Activated naive CD4-positive, alpha-beta T cell treated with anti-CD3 and anti-CD28 coated beads, Interleukin-2, amount 50 U/mL, for 24 hours (primary cell): ENCODE measurements at regions not wholly inside any gene's neighbourhood (a gene's known extent, or its start where the extent isn't known, plus 50 kb on each side); places are given as distances from the start of the nearest gene placed in this dataset.

Experiments used
- H3K27ac Mint-ChIP-seq: one replicate; pipeline ENCODE4 v1.8.0; 2021; ENCODE audit warnings: mild to moderate bottlenecking, mixed read lengths
- H3K27me3 Mint-ChIP-seq: one replicate; pipeline ENCODE4 v1.8.0; 2021; ENCODE audit warnings: mixed read lengths
- H3K36me3 Mint-ChIP-seq: one replicate; pipeline ENCODE4 v1.8.0; 2021; ENCODE audit warnings: mixed read lengths
- H3K4me1 Mint-ChIP-seq: one replicate; pipeline ENCODE4 v1.8.0; 2021; ENCODE audit warnings: mixed read lengths
- H3K4me3 Mint-ChIP-seq: one replicate; pipeline ENCODE4 v1.8.0; 2021; ENCODE audit warnings: mild to moderate bottlenecking, mixed read lengths
- H3K9me3 Mint-ChIP-seq: one replicate; pipeline ENCODE4 v1.8.0; 2021; ENCODE audit warnings: mixed read lengths

GRCh38 chr2:188202777-188203176, 88.9 kb upstream of the GULP1 start:
- Mint-ChIP-seq H3K4me1 (no peaks in the 10 kb centered on the region), H3K4me3 (no peak overlapping the region), H3K27me3 (no peaks in the 10 kb centered on the region), H3K36me3 (no peaks in the 10 kb centered on the region), H3K27ac (no peak overlapping the region), H3K9me3 (no peaks in the 10 kb centered on the region)

GRCh38 chr2:188203776-188204175, 87.9 kb upstream of the GULP1 start:
- H3K9me3 Mint-ChIP-seq = no peaks in the 10 kb centered on the region
- no peaks in the 10 kb centered on the region for H3K4me1 Mint-ChIP-seq
- no peak overlapping the region for H3K4me3 Mint-ChIP-seq
- H3K27me3 Mint-ChIP-seq = no peaks in the 10 kb centered on the region
- no peak overlapping the region for H3K27ac Mint-ChIP-seq
- H3K36me3 Mint-ChIP-seq = no peaks in the 10 kb centered on the region

GRCh38 chr2:188204824-188205223, 86.8 kb upstream of the GULP1 start:
- H3K4me1 Mint-ChIP-seq = no peaks in the 10 kb centered on the region

GRCh38 chr2:188207554-188207953, 84.1 kb upstream of the GULP1 start:
- H3K9me3 Mint-ChIP-seq = no peaks in the 10 kb centered on the region
- no peaks in the 10 kb centered on the region for H3K27me3 Mint-ChIP-seq
- no peaks in the 10 kb centered on the region for H3K4me1 Mint-ChIP-seq
- H3K36me3 Mint-ChIP-seq = no peaks in the 10 kb centered on the region
- no peak overlapping the region for H3K4me3 Mint-ChIP-seq
- H3K27ac Mint-ChIP-seq = no peak overlapping the region

More at GRCh38 chr2:188204824-188205223, 86.8 kb upstream of the GULP1 start:
- Mint-ChIP-seq H3K4me3 (no peak overlapping the region), H3K36me3 (no peaks in the 10 kb centered on the region), H3K27me3 (no peaks in the 10 kb centered on the region), H3K9me3 (no peaks in the 10 kb centered on the region), H3K27ac (no peak overlapping the region)

- no peaks in the 10 kb centered on the region for H3K4me1 Mint-ChIP-seq
- no peak overlapping the region for H3K27ac Mint-ChIP-seq
- no peaks in the 10 kb centered on the region for H3K36me3 Mint-ChIP-seq
- no peaks in the 10 kb centered on the region for H3K9me3 Mint-ChIP-seq
- H3K27me3 Mint-ChIP-seq = no peaks in the 10 kb centered on the region
- no peak overlapping the region for H3K4me3 Mint-ChIP-seq
These were observed 82.5 kb upstream of the GULP1 start for GRCh38 chr2:188209218-188209617.

GRCh38 chr2:188217264-188217663, 74.4 kb upstream of the GULP1 start:
- no peaks in the 10 kb centered on the region for H3K9me3 Mint-ChIP-seq
- no peaks in the 10 kb centered on the region for H3K36me3 Mint-ChIP-seq
- no peaks in the 10 kb centered on the region for H3K4me1 Mint-ChIP-seq
- H3K4me3 Mint-ChIP-seq = no peak overlapping the region
- no peak overlapping the region for H3K27ac Mint-ChIP-seq
- no peaks in the 10 kb centered on the region for H3K27me3 Mint-ChIP-seq

- Mint-ChIP-seq H3K4me3 (no peak overlapping the region), H3K27me3 (no peaks in the 10 kb centered on the region), H3K4me1 (no peaks in the 10 kb centered on the region)
These were observed 72.1 kb upstream of the GULP1 start for GRCh38 chr2:188219541-188219940.

GRCh38 chr2:188220535-188220934, 71.1 kb upstream of the GULP1 start:
- Mint-ChIP-seq H3K27ac (no peak overlapping the region), H3K4me3 (no peak overlapping the region), H3K9me3 (peaks cover 9% of the 10 kb centered on the region), H3K4me1 (no peaks in the 10 kb centered on the region), H3K27me3 (no peaks in the 10 kb centered on the region), H3K36me3 (no peaks in the 10 kb centered on the region)

More at GRCh38 chr2:188219541-188219940, 72.1 kb upstream of the GULP1 start:
- Mint-ChIP-seq H3K9me3 (peaks cover 9% of the 10 kb centered on the region), H3K36me3 (no peaks in the 10 kb centered on the region), H3K27ac (no peak overlapping the region)

GRCh38 chr2:188227713-188228112, 64.0 kb upstream of the GULP1 start:
- Mint-ChIP-seq H3K27ac (no peak overlapping the region), H3K4me3 (no peak overlapping the region), H3K9me3 (peaks cover 9% of the 10 kb centered on the region), H3K27me3 (no peaks in the 10 kb centered on the region), H3K36me3 (no peaks in the 10 kb centered on the region), H3K4me1 (no peaks in the 10 kb centered on the region)

GRCh38 chr2:188235364-188235763, 56.3 kb upstream of the GULP1 start:
- Mint-ChIP-seq H3K9me3 (peaks cover 5% of the 10 kb centered on the region), H3K36me3 (no peaks in the 10 kb centered on the region), H3K4me1 (no peaks in the 10 kb centered on the region), H3K27ac (no peak overlapping the region), H3K4me3 (no peak overlapping the region), H3K27me3 (no peaks in the 10 kb centered on the region)

- Mint-ChIP-seq H3K4me3 (no peak overlapping the region), H3K36me3 (no peaks in the 10 kb centered on the region), H3K27ac (no peak overlapping the region), H3K9me3 (peaks cover 5% of the 10 kb centered on the region), H3K4me1 (no peaks in the 10 kb centered on the region), H3K27me3 (no peaks in the 10 kb centered on the region)
These were observed 53.3 kb upstream of the GULP1 start for GRCh38 chr2:188238386-188238785.
